IPS-NIHi7 (cell line): ENCODE measurements at regions not wholly inside any gene's neighbourhood (a gene's known extent, or its start where the extent isn't known, plus 50 kb on each side); places are given as distances from the start of the nearest gene placed in this dataset.
A peak's percentile ranks its signal among the peaks of the same experiment; 100 is the strongest.

Experiments used
- DNase-seq: peaks from one replicate; pipeline ENCODE4 v3.0.0; 2012; ENCODE audit warnings: mixed read lengths; ENCODE audit errors: extremely low spot score

GRCh38 chr13:53683608-53684007 lies 655.0 kb downstream of the OLFM4 start:
- DNase-seq: no peak

GRCh38 chr13:53691417-53691816 lies 662.8 kb downstream of the OLFM4 start:
- no peak for DNase-seq

- DNase-seq: no peak
These were observed 666.4 kb downstream of the OLFM4 start for GRCh38 chr13:53694814-53695532.

- no peak for DNase-seq
These were observed 674.9 kb downstream of the OLFM4 start for GRCh38 chr13:53703371-53704080.

GRCh38 chr13:53719281-53719680 lies 690.7 kb downstream of the OLFM4 start:
- no peak for DNase-seq

GRCh38 chr13:53732664-53733063 lies 704.1 kb downstream of the OLFM4 start:
- no peak for DNase-seq

- peak; percentile 27 for DNase-seq
These were observed 715.3 kb downstream of the OLFM4 start for GRCh38 chr13:53743906-53744305.

GRCh38 chr13:53747825-53748224 lies 719.2 kb downstream of the OLFM4 start:
- no peak for DNase-seq

- no peak for DNase-seq
These were observed 720.7 kb downstream of the OLFM4 start for GRCh38 chr13:53749306-53749705.

- DNase-seq: no peak
These were observed 730.4 kb downstream of the OLFM4 start for GRCh38 chr13:53759016-53759415.

- no peak for DNase-seq
These were observed 747.2 kb downstream of the OLFM4 start for GRCh38 chr13:53775807-53776206.

- no peak for DNase-seq
These were observed 750.3 kb downstream of the OLFM4 start for GRCh38 chr13:53778937-53779336.

GRCh38 chr13:53781941-53782340 lies 753.3 kb downstream of the OLFM4 start:
- DNase-seq: peak; percentile 22

- DNase-seq: peak; percentile 64
These were observed 753.9 kb downstream of the OLFM4 start for GRCh38 chr13:53782488-53782961.

- no peak for DNase-seq
These were observed 754.9 kb downstream of the OLFM4 start for GRCh38 chr13:53783471-53783870.

- no peak for DNase-seq
These were observed 759.7 kb downstream of the OLFM4 start for GRCh38 chr13:53788286-53788685.

- DNase-seq: no peak
These were observed 771.4 kb downstream of the OLFM4 start for GRCh38 chr13:53800011-53800410.

- DNase-seq: no peak
These were observed 778.7 kb downstream of the OLFM4 start for GRCh38 chr13:53807251-53807834.

GRCh38 chr13:53821632-53822031 lies 793.0 kb downstream of the OLFM4 start:
- no peak for DNase-seq

GRCh38 chr13:53822136-53822535 lies 793.5 kb downstream of the OLFM4 start:
- DNase-seq: no peak

- no peak for DNase-seq
These were observed 810.8 kb downstream of the OLFM4 start for GRCh38 chr13:53839461-53839860.

- DNase-seq: no peak
These were observed 816.0 kb downstream of the OLFM4 start for GRCh38 chr13:53844473-53845146.
